Prostate gland (tissue), 2 donors: ENCODE measurements at regions not wholly inside any gene's neighbourhood (a gene's known extent, or its start where the extent isn't known, plus 50 kb on each side); places are given as distances from the start of the nearest gene placed in this dataset.

ENCODE experiments used
- POLR2A ChIP-seq: fragments of 450-650 bp; IDR thresholded peaks from one replicate; pipeline ENCODE4 v1.6.1; 2016; ENCODE audit warnings: antibody characterized with exemption, mild to moderate bottlenecking
- TF ChIP-seq, protein P1 (sequence below), 4 experiments: fragments of 200-600 bp in 2 of 4; fragments of 450-650 bp in 2 of 4; sonication (generic) in 2 of 4; IDR thresholded peaks; 1 replicate in 3 of 4; 2 replicates in 1 of 4; pipeline ENCODE4 v1.5.1; 2016 to 2019; ENCODE audit warnings: antibody characterized with exemption in 4 of 4, mild to moderate bottlenecking in 2 of 4, moderate library complexity in 2 of 4

DNA sequence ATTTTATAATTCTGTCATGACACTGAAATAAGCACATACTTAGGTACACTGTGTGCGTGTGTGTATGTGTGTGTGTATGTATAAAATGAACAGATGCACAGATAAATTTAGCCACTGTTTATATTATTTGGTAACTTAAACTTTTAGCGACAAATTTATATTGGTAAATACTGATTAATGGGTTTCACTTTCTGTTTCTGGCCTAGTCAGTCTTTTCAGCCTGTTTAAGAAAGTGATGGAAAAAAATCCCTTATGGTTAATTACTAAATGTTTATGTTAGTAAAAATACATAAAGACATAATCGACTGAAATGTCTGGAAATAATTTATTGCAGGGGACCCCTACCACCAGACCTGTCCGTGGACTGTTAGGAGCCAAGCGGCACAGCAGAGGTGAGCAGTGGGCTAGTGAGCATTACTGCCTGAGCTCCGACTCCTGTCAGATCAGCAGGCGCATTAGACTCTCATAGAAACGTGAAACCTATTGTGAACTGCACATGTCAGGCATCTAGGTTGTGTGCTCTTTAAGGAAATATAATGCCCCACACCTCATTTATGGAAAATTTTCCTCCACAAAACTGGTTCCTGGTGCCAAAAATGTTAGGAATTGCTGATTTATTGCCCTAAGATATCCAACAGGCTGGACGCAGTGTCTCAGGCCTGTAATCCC lies 717.4 kb downstream of the SI start:
- no peak for TF ChIP-seq POLR2A
- TF ChIP-seq, protein P1, sequence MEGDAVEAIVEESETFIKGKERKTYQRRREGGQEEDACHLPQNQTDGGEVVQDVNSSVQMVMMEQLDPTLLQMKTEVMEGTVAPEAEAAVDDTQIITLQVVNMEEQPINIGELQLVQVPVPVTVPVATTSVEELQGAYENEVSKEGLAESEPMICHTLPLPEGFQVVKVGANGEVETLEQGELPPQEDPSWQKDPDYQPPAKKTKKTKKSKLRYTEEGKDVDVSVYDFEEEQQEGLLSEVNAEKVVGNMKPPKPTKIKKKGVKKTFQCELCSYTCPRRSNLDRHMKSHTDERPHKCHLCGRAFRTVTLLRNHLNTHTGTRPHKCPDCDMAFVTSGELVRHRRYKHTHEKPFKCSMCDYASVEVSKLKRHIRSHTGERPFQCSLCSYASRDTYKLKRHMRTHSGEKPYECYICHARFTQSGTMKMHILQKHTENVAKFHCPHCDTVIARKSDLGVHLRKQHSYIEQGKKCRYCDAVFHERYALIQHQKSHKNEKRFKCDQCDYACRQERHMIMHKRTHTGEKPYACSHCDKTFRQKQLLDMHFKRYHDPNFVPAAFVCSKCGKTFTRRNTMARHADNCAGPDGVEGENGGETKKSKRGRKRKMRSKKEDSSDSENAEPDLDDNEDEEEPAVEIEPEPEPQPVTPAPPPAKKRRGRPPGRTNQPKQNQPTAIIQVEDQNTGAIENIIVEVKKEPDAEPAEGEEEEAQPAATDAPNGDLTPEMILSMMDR (IDR thresholded peaks at IDR 0.05) = no peak
